ENCODE measurements at regions not wholly inside any gene's neighbourhood (a gene's known extent, or its start where the extent isn't known, plus 50 kb on each side); places are given as distances from the start of the nearest gene placed in this dataset.

DNA sequence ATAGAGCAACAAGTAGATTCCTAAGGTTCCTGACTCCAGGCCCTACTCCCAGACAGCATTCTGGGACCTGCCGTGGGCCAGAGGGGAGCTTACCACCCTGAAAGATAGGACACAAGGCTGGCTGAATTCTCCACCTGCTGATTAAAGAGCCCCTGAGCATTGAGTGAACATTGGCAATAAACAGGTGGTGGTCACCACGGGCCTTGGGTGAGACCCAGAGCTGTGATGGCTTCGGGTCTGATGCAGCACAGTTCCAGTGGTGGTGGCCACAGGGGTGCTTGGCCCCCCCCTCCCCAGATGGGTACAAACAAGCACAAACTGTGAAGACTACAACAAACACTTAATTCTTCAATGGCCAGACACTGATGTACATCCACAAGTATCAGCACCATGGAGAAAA is 444.6 kb downstream of the GASK1B start:
- TF ChIP-seq, protein P1, sequence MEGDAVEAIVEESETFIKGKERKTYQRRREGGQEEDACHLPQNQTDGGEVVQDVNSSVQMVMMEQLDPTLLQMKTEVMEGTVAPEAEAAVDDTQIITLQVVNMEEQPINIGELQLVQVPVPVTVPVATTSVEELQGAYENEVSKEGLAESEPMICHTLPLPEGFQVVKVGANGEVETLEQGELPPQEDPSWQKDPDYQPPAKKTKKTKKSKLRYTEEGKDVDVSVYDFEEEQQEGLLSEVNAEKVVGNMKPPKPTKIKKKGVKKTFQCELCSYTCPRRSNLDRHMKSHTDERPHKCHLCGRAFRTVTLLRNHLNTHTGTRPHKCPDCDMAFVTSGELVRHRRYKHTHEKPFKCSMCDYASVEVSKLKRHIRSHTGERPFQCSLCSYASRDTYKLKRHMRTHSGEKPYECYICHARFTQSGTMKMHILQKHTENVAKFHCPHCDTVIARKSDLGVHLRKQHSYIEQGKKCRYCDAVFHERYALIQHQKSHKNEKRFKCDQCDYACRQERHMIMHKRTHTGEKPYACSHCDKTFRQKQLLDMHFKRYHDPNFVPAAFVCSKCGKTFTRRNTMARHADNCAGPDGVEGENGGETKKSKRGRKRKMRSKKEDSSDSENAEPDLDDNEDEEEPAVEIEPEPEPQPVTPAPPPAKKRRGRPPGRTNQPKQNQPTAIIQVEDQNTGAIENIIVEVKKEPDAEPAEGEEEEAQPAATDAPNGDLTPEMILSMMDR (IDR thresholded peaks at IDR 0.05; ENCODE audit: low read depth, low read length, missing input control) = no peak
- TF ChIP-seq, protein P2, sequence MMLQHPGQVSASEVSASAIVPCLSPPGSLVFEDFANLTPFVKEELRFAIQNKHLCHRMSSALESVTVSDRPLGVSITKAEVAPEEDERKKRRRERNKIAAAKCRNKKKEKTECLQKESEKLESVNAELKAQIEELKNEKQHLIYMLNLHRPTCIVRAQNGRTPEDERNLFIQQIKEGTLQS (IDR thresholded peaks at IDR 0.05) = no peak
- TF ChIP-seq RAD21 (IDR thresholded peaks at IDR 0.05) (no peak), RXRA (IDR thresholded peaks at IDR 0.05) (no peak), HNF4G (IDR thresholded peaks at IDR 0.05) (no peak), JUND (IDR thresholded peaks at IDR 0.05) (no peak), EGR1 (IDR thresholded peaks at IDR 0.05; ENCODE audit: low read depth in 2 of 2) (no peak), GABPA (IDR thresholded peaks at IDR 0.05 in 1 of 2, conservative IDR thresholded peaks at IDR 0.05 in 1 of 2) (no peak), YY1 (IDR thresholded peaks at IDR 0.05) (no peak)
- TF ChIP-seq, protein P3, sequence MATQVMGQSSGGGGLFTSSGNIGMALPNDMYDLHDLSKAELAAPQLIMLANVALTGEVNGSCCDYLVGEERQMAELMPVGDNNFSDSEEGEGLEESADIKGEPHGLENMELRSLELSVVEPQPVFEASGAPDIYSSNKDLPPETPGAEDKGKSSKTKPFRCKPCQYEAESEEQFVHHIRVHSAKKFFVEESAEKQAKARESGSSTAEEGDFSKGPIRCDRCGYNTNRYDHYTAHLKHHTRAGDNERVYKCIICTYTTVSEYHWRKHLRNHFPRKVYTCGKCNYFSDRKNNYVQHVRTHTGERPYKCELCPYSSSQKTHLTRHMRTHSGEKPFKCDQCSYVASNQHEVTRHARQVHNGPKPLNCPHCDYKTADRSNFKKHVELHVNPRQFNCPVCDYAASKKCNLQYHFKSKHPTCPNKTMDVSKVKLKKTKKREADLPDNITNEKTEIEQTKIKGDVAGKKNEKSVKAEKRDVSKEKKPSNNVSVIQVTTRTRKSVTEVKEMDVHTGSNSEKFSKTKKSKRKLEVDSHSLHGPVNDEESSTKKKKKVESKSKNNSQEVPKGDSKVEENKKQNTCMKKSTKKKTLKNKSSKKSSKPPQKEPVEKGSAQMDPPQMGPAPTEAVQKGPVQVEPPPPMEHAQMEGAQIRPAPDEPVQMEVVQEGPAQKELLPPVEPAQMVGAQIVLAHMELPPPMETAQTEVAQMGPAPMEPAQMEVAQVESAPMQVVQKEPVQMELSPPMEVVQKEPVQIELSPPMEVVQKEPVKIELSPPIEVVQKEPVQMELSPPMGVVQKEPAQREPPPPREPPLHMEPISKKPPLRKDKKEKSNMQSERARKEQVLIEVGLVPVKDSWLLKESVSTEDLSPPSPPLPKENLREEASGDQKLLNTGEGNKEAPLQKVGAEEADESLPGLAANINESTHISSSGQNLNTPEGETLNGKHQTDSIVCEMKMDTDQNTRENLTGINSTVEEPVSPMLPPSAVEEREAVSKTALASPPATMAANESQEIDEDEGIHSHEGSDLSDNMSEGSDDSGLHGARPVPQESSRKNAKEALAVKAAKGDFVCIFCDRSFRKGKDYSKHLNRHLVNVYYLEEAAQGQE (IDR thresholded peaks at IDR 0.05) = no peak
- TF ChIP-seq, protein P4, sequence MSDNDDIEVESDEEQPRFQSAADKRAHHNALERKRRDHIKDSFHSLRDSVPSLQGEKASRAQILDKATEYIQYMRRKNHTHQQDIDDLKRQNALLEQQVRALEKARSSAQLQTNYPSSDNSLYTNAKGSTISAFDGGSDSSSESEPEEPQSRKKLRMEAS (IDR thresholded peaks at IDR 0.05) = no peak
